ENCODE measurements at regions not wholly inside any gene's neighbourhood (a gene's known extent, or its start where the extent isn't known, plus 50 kb on each side); places are given as distances from the start of the nearest gene placed in this dataset.

DNA sequence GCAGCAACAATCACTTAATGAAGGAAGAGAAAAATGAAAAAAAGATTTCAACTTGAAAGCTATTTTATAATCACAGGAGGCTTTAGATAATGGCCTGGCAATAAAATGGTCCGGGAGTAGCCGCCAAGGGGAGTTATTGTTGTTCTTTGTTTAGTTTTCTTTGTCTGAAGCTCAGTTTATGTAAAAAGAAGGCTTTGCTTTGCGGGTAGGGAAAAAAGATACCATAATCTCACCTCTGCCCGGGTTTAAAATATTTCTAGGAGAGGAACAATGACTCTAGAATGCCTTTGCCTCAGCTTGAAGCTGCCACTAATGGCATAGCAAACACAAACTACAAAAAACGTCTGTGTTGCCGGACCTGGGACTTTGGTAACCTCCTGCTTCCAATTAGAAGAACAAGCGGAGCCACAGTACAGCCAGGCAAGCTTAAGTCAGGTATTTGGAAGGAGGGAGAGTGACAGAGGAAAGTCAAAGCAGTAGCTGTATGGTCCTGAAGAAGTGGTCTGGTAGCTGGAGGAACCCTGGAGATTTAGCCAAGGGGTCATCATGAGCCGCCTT lies 764.5 kb downstream of the TUSC7 start:
- TF ChIP-seq, protein P1, sequence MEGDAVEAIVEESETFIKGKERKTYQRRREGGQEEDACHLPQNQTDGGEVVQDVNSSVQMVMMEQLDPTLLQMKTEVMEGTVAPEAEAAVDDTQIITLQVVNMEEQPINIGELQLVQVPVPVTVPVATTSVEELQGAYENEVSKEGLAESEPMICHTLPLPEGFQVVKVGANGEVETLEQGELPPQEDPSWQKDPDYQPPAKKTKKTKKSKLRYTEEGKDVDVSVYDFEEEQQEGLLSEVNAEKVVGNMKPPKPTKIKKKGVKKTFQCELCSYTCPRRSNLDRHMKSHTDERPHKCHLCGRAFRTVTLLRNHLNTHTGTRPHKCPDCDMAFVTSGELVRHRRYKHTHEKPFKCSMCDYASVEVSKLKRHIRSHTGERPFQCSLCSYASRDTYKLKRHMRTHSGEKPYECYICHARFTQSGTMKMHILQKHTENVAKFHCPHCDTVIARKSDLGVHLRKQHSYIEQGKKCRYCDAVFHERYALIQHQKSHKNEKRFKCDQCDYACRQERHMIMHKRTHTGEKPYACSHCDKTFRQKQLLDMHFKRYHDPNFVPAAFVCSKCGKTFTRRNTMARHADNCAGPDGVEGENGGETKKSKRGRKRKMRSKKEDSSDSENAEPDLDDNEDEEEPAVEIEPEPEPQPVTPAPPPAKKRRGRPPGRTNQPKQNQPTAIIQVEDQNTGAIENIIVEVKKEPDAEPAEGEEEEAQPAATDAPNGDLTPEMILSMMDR (IDR thresholded peaks at IDR 0.05): no peak
- no peak for TF ChIP-seq POLR2A (IDR thresholded peaks at IDR 0.05)

All from thyroid gland (tissue), 4 donors.